Psoas muscle (tissue), 7 donors: ENCODE measurements at regions not wholly inside any gene's neighbourhood (a gene's known extent, or its start where the extent isn't known, plus 50 kb on each side); places are given as distances from the start of the nearest gene placed in this dataset.

Experiments used
- ATAC-seq, 4 donors: fragments of 200-7000 bp; cut with Tn5 transposase; one replicate each; pipeline ENCODE4 v1.9.1; 2020; ENCODE audit warnings: moderate library complexity in 3 of 4, mild to moderate bottlenecking in 2 of 4
- DNase-seq, 2 donors: peaks; one replicate each; pipeline ENCODE4 v3.0.0-alpha.2; 2020
- H3K27ac ChIP-seq: fragments of 200-600 bp; one replicate; pipeline ENCODE4 v1.8.0; 2022
- H3K27me3 ChIP-seq, 3 donors: fragments of 200-600 bp in 1 of 3; one replicate each; pipeline versions ENCODE4 v1.6.1 to v1.8.0; 2013 to 2022; ENCODE audit warnings: low read length in 2 of 3, mild to moderate bottlenecking in 2 of 3, moderate library complexity in 1 of 3; ENCODE audit not compliant: insufficient read depth in 3 of 3
- H3K36me3 ChIP-seq, 2 donors: fragments of 200-600 bp in 1 of 2; one replicate each; pipeline versions ENCODE4 v1.6.1 to v1.8.0; 2013 to 2022; ENCODE audit warnings: low read depth in 1 of 2, mild to moderate bottlenecking in 1 of 2, moderate library complexity in 1 of 2; ENCODE audit not compliant: insufficient read depth in 1 of 2
- H3K4me1 ChIP-seq: fragments of 200-600 bp; one replicate; pipeline ENCODE4 v1.8.0; 2022
- H3K4me3 ChIP-seq: fragments of 200-600 bp; one replicate; pipeline ENCODE4 v1.8.0; 2022; ENCODE audit warnings: mild to moderate bottlenecking
- H3K9me3 ChIP-seq: fragments of 200-600 bp; one replicate; pipeline ENCODE4 v1.8.0; 2022
- WGBS, 3 donors: extraction: QIAGEN DNeasy Blood & Tissue Kit; methylation state at CpG; one replicate each; pipeline versions ENCODE4 v1.1.6 to v1.1.7; 2013; 5-methylcytosine and 5-hydroxymethylcytosine counted together
- intact Hi-C, 2 donors: fragments of 100-400 bp; cut with DNase I; formaldehyde crosslinking; loops; one replicate each; pipeline versions ENCODE4 v1.11.0 to v1.14.2; 2022
- TF ChIP-seq, protein P1 (sequence below): fragments of 200-600 bp; IDR thresholded peaks from one replicate; pipeline ENCODE4 v1.8.0; 2022; ENCODE audit warnings: antibody characterized with exemption
- donor health status: healthy with polysubstance abuse.
- donor health status: DM: no; HTN: no; CAD: no; lungs with moderate emphysema.
- donor health status: Bipolar disorder and iron deficiency.
- donor health status: healthy.
- donor health status: DM: yes; HTN: yes; CAD: no.
- donor health status: DM: no; HTN: no; CAD: no.
- donor health status: DM: yes; HTN: yes; CAD: no.

DNA sequence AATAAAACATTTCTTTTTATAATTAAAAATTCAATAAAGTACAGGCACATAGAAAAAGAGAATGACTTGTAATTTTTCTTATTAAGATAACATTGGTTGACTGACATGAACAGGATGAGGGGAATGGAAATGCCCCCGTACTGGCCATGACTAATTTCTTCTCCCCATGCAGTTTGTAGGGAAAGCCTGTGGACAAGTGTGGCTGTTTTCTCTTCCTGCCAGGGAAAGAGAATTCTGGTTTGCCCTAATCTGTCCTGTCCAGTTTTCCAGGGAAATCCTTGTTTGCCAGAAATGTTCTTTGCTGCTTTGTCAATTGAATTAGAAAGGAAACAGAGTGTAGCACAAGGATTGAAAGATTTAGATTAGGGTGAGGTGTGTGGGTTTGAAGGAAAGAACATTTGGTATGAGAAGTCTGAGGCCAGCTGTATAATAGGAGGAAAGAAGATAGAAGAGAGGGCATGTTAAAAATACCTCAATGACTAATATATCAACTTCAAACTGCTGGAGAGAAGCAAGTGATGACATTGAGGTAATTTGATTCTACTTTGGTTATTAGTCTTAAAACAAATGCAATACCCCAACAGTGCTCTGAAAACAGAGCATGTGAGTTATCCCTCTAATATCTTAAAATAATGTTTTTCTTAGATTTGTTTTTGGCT lies 593.9 kb upstream of the ZNF804A start:
- DNase-seq = no peak
- Histone ChIP-seq H3K27ac (peak overlapping the region; percentile 51), H3K36me3 (no peaks in the 10 kb centered on the region), H3K9me3 (no peaks in the 10 kb centered on the region), H3K4me1 (peaks cover 8% of the 10 kb centered on the region), H3K27me3 (no peaks in the 10 kb centered on the region), H3K4me3 (no peak overlapping the region)
- 7 to 9% (median 9%) methylated on average over 1 of the region's 1 CpG for WGBS, 3 donors
- intact Hi-C loops = loop anchor here in 1 of 2 donors (10.0 kb wide), 1 partner anchor 1290 kb away; the partner anchor contains the start of gene DNAJC10
- TF ChIP-seq, protein P1, sequence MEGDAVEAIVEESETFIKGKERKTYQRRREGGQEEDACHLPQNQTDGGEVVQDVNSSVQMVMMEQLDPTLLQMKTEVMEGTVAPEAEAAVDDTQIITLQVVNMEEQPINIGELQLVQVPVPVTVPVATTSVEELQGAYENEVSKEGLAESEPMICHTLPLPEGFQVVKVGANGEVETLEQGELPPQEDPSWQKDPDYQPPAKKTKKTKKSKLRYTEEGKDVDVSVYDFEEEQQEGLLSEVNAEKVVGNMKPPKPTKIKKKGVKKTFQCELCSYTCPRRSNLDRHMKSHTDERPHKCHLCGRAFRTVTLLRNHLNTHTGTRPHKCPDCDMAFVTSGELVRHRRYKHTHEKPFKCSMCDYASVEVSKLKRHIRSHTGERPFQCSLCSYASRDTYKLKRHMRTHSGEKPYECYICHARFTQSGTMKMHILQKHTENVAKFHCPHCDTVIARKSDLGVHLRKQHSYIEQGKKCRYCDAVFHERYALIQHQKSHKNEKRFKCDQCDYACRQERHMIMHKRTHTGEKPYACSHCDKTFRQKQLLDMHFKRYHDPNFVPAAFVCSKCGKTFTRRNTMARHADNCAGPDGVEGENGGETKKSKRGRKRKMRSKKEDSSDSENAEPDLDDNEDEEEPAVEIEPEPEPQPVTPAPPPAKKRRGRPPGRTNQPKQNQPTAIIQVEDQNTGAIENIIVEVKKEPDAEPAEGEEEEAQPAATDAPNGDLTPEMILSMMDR = no peak
- ATAC-seq = peak; percentile 78 to 93 (median 88)

DNA sequence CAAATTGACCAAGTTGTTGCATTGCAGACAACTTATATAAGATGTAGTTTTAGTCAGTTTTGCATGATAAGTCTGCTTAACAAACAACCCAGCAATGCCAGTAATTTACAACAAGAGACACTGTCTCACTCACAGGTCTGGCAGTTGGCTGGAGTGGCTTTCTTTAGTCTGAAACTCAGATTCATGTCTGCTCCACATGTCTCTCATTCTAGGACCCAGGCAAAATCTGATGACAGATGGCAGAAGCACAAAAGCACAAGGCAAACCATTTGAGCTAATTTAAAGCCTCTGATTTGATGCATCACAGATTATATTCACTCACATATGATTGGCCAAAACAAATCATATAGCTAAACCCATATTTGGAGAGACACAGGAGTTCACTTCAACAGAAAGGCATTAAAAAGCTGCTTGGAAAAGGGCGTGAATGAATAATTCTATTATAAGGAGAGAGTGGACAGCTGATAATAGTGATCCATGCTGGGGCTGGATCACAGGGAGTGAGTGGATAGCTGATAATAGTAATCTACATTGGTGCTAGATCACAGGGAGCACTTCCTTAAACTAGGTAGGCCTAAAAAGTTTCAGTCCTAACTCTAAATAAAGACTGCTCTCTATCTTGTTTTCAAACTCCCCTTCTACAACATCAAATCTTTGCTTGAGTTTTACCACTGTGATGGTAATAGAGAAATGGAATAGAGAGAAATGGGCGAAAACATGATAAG lies 593.2 kb upstream of the ZNF804A start:
- Histone ChIP-seq H3K36me3 (no peaks in the 10 kb centered on the region), H3K4me3 (no peak overlapping the region), H3K27ac (peak overlapping the region; percentile 51), H3K27me3 (no peaks in the 10 kb centered on the region), H3K4me1 (peaks cover 8% of the 10 kb centered on the region), H3K9me3 (no peaks in the 10 kb centered on the region)
- no peak for DNase-seq
- peak in 3 of 4 donors; percentile 29 to 50 (median 42) for ATAC-seq
- WGBS, 3 donors = 88 to 95% (median 95%) methylated on average over 2 of the region's 2 CpGs
- TF ChIP-seq, protein P1 = no peak
- intact Hi-C loops = loop anchor here in 1 of 2 donors (10.0 kb wide), 1 partner anchor 1290 kb away; the partner anchor contains the start of gene DNAJC10

DNA sequence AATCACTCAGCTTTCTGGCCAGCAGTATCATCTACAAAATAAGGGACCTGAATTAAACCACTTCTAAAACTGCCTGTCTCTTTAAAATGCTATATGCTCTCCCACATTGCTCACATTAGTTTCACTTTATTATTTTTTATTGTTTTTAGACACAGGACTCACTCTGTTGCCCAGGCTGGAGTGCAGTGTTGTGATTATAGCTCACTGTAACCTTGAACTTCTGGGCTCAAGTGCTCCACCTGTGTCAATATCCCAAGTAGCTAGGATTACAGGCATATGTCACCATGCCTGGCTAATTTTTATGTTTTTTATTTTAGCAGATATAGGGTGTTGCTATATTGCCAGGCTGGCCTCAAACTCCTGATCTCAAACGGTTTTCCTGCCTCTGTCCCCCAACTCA lies 591.3 kb upstream of the ZNF804A start:
- intact Hi-C loops = loop anchor here in 1 of 2 donors (10.0 kb wide), 1 partner anchor 1292 kb away; the partner anchor contains the start of gene DNAJC10
- Histone ChIP-seq H3K27ac (no peak overlapping the region), H3K36me3 (no peaks in the 10 kb centered on the region), H3K4me1 (peaks cover 8% of the 10 kb centered on the region), H3K27me3 (no peaks in the 10 kb centered on the region), H3K4me3 (no peak overlapping the region), H3K9me3 (no peaks in the 10 kb centered on the region)
- TF ChIP-seq, protein P1 = no peak
- DNase-seq (no peak), ATAC-seq (no peak)
- whole genome bisulfite sequencing, 3 donors = 62 to 68% (median 64%) methylated on average over 1 of the region's 1 CpG

DNA sequence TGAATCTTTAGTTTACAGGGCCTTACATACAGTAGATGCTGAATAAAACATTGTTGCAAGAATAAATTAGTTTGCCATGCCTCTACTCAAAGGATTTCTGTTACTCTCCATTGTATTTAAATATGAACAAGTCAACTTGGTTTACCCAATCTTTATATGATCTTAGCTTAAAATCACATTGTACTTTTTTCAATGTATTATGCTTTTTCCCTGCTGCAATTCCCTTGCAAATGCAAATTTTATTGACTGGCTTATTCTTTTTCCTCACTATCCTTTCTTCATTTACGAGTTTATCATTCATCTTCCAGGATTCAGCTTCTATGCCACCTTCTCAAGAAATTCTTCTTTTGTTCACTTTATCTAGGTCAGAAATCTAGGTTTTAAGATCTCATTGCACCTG lies 571.4 kb upstream of the ZNF804A start:
- Histone ChIP-seq H3K4me3 (no peak overlapping the region), H3K36me3 (no peaks in the 10 kb centered on the region), H3K27me3 (no peaks in the 10 kb centered on the region), H3K27ac (no peak overlapping the region), H3K4me1 (no peaks in the 10 kb centered on the region), H3K9me3 (no peaks in the 10 kb centered on the region)
- no peak for ATAC-seq
- DNase-seq = no peak
- intact Hi-C loops = no loop called here
- TF ChIP-seq, protein P1 = no peak
- WGBS, 3 donors = 81 to 94% (median 90%) methylated on average over 1 of the region's 1 CpG
